ENCODE measurements at regions not wholly inside any gene's neighbourhood (a gene's known extent, or its start where the extent isn't known, plus 50 kb on each side); places are given as distances from the start of the nearest gene placed in this dataset.
"Not testable (repeated sequence)": the region's sequence is repeated elsewhere in the genome, so short reads cannot be mapped to it uniquely, and the experiment has no call there.

GRCh38 chr7:69341288-69341687 lies 257.0 kb upstream of the AUTS2 start:
- no peak for DNase-seq (ENCODE audit: low spot score)

DNA sequence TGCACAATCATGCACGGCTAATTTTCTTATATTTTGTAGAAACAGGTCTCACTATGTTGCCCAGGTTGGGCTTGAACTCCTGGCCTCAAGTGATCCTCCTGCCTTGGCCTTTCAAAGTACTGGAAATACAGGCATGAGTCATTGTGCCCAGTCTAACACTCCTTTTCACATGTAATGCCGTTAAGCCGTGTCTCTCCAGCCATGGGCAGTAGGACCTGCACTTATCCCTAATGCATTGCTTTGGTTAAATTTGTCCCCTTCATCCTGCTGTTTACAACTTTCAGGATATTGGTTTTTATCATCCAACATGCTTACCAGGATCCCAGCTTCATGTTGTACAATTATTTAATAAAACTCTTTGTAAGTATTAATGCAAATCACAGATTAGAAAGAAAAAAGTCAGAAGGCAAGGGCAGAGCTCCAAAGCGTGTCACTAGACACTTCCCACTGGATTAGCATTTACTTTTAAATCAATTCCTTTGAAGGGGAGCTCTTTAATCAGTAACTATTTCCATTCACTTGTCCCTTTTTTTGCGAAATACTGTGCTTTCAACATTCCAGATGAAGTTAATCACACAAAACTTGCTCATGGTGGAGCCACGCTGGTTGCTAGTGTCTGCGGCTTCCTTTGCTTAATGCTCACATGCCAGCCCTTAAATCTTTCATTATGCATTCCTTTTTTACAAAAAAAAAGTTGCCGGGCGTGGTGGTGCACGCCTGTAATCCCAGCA lies 256.0 kb upstream of the AUTS2 start:
- DNase-seq (ENCODE audit: low spot score), result no peak

DNA sequence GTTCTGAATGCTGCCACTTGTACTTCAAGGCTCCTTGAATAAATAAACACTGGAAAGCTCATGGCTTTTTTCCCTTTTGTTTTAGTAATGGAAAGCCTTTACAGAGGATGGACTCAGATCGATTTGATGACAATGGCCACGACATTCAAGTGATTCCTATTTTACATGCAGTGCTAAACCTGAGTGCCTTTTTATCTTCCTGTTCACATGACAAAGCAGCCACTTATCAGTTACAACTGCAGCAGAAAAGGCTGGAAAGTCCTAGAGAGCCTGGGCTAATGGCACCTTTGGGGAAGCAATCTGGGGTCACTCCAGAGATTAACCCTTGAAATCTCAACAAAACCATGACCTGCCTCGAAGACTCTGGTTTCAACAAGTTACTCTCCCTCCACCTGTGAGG lies 249.0 kb upstream of the AUTS2 start:
- DNase-seq (ENCODE audit: low spot score), result no peak

GRCh38 chr7:69358163-69358821 lies 240.0 kb upstream of the AUTS2 start:
- DNase-seq (ENCODE audit: low spot score), result no peak

- DNase-seq (ENCODE audit: low spot score), result no peak
These were observed 239.1 kb upstream of the AUTS2 start for GRCh38 chr7:69359003-69359700.

DNA sequence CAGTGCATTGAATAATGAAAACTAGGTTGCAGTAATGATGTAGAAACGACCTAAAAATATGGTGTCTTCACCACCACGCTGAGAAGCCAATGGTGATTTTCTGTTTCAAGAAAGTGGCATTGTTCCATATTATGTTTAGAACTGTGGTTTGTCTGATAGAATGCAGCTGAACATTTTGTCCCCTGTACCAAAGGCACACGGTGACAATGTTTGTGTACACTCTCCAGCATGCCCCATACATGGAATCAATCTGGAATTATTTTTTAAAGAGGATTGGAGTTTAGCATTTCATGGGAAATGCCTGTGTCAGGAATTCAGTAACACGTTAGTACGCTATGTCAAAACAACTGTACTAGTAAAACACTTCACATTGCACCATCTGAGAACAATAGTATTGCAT lies 237.4 kb upstream of the AUTS2 start:
- DNase-seq (ENCODE audit: low spot score), result no peak

DNA sequence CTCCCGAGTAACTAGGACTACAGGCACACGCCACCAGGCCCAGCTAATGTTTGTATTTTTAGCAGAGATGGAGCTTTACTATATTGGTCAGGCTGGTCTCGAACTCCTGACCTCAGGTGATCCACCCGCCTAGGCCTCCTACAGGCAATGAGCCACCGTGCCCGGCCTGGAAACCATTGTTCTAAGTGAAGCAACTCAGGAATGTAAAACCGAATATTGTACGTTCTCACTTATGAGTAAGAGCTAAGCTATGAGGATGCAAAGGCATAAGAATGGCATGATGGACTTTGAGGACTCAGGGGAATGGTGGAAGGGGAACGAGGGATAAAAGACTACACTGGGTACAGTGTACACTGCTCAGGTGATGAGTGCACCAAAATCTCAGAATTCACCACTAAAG lies 235.1 kb upstream of the AUTS2 start:
- no peak for DNase-seq (ENCODE audit: low spot score)

DNA sequence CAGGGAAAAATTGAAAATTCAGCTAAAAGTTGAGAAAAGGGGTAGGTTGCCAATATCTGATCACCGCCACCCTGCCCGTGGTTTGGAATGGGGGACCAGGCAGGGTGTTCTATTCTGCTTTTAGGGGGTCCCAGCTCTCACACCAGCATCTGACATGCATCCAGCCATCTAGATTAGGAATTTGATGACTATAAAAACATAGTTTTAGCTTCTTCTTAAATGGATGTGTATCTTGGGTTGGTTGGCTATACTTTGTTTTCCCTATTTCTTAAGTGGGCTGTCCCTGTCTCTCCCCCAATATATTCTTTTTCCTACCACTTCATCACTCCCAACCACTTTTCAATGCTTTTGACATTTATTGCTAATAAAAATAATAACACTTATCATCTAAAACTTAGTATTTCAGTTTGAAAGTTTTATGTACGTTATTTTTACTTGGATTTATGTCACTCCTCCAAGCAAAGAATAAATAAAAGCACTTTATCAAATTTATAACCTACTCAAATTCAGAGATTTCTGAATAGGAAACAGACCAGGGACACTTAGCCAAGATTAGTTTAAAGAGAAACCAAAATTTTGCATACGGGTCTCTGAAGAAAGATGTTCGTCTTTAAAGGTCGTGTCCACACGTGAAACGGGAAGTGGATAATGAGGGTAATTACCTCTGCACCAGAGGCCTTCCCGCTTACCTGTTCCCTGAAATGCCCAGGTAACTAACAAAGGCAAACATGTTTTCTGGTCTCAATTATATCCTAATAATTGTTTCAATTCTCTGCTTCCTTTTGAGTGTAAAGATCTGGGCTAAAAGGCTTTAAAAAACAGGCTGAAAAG lies 233.2 kb upstream of the AUTS2 start:
- DNase-seq (ENCODE audit: low spot score), result no peak

- no peak for DNase-seq (ENCODE audit: low spot score)
These were observed 232.6 kb upstream of the AUTS2 start for GRCh38 chr7:69365651-69366192.

DNA sequence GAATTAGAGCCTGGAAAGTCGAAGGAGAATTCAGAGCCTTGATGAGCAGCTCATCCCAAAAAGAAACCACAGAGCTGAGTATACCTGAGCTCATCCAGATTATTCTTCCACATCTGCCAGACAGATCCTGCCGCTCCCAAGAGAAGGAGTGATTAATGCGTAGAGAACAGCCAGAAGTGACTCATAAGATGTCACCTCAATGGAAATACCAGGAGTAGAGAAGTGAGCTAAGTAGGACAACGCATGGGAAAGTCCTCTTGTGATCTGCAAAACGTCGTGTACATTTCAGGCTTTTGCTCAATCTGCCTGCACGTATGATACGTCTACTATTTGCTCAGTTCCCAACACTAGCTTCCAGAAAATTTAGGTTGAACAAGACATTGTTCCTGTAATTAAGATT lies 230.5 kb upstream of the AUTS2 start:
- no peak for DNase-seq (ENCODE audit: low spot score)

DNA sequence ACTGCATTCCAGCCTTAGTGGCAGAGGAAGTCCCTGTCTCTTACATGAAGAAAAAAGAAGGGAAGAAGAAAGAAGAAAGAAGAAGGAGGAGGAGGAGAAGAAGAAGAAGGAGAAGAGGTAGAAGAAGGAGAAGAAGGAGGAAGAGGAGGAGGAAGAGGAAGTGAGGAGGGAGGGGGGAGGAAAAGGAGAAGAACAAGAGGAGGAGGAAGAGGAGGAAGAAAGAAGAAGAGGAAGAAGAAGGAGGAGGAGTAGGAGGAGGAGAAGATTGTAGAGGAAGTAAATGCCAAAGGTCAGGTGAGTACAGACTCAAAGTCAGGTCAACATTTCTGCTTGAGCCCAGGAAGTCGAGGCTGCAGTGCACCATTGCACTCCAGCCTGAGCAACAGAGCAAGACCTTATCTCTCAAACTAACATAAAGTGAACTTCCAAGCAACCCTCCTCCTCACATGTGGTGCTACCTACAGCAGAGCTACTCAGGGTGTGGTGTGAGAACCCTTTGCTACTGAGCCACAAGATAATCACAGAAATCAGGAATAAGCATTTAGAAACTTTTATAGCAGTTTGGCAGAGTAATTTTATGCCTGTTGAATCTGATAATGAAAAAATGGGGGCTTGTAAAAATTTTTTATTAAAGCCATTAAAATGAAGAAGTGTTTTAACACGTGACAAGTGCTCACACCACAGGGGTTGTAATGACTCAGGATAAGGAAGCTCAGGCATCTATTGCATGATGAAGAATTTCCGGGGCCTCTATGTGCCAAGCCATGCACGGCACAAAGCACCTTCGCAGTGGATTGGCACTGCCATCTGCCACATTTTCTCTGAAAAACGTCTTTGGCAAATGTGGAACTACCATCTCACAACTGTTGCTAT lies 224.9 kb upstream of the AUTS2 start:
- no peak for DNase-seq (ENCODE audit: low spot score)

DNA sequence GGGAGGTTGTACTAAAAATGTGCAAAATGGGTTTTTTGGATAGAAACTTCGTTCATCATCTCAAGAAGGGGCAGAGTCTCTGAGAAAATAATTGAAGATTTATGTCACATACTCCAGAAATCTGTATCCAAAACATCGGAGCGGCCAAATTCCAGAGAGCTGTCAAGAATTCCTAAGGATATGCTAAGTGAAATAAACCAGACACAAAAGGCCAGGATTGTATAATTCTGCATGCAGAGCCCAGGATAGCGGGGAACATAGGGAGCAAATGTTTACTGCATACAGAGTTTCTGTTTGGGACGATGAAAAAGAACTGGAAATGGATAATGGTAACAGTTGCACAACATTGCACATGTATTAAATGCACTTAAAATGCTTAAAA lies 224.2 kb upstream of the AUTS2 start:
- DNase-seq (ENCODE audit: low spot score), result no peak

GRCh38 chr7:69377191-69377590 lies 221.1 kb upstream of the AUTS2 start:
- no peak for DNase-seq (ENCODE audit: low spot score)

DNA sequence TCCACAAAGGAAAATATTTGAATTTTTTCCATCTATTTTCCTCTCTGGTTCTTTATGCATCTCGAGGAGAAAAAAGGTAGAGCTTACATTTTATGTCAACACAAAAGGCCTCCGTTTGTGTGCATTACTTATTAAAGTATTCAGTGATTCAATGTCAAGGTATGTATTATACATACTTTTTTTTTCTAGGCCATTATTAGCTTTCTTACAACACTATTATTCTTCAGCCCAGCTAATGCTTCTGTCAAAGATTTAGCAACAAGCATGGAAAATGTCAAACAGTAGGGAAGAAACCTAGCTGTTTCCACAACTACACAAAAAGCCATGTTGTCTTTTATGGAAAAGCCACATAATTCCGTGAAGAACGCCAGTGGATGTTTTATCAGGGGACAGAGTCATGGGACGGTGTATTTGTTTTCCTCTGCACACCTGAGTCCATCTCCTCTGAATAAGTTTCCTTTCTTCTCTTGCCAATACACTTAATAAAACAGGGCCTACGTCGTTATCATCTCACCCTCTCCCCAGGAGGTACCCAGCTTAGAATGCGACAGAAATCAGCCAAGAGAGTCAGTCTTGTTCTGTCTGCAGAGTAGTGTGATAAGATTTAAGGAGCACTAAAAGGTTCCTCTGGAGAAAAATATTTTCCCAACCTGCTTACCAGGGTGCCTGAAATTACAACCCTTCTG lies 209.7 kb upstream of the AUTS2 start:
- no peak for DNase-seq (ENCODE audit: low spot score)

GRCh38 chr7:69389216-69389615 lies 209.1 kb upstream of the AUTS2 start:
- DNase-seq (ENCODE audit: low spot score), result peak; percentile 20

GRCh38 chr7:69393912-69394311 lies 204.4 kb upstream of the AUTS2 start:
- not testable (repeated sequence) for DNase-seq (ENCODE audit: low spot score)

- no peak for DNase-seq (ENCODE audit: low spot score)
These were observed 203.1 kb upstream of the AUTS2 start for GRCh38 chr7:69395061-69395714.

- no peak for DNase-seq (ENCODE audit: low spot score)
These were observed 199.3 kb upstream of the AUTS2 start for GRCh38 chr7:69398986-69399385.

GRCh38 chr7:69399401-69399800 lies 198.9 kb upstream of the AUTS2 start:
- DNase-seq (ENCODE audit: low spot score), result no peak

Data from mesenteric fat pad (tissue), 1 donor.